Endothelial cell (in vitro differentiated cells): ENCODE measurements at regions not wholly inside any gene's neighbourhood (a gene's known extent, or its start where the extent isn't known, plus 50 kb on each side); places are given as distances from the start of the nearest gene placed in this dataset.

Experiments used
- DNase-seq: peaks from one replicate; pipeline ENCODE4 v3.0.0; 2021; ENCODE audit warnings: low spot score
- H3K27ac Mint-ChIP-seq: one replicate; pipeline ENCODE4 v1.8.0; 2021; ENCODE audit warnings: mixed read lengths, inconsistent platforms; ENCODE audit not compliant: unreplicated experiment
- H3K27me3 Mint-ChIP-seq: one replicate; pipeline ENCODE4 v1.8.0; 2021; ENCODE audit warnings: mild to moderate bottlenecking, moderate library complexity, mixed read lengths, inconsistent platforms; ENCODE audit not compliant: unreplicated experiment
- H3K36me3 Mint-ChIP-seq: one replicate; pipeline ENCODE4 v1.8.0; 2021; ENCODE audit warnings: mild to moderate bottlenecking, low read depth, mixed read lengths, inconsistent platforms; ENCODE audit not compliant: unreplicated experiment
- H3K4me1 Mint-ChIP-seq: one replicate; pipeline ENCODE4 v1.8.0; 2021; ENCODE audit warnings: mild to moderate bottlenecking, mixed read lengths, inconsistent platforms; ENCODE audit not compliant: unreplicated experiment
- H3K4me3 Mint-ChIP-seq: one replicate; pipeline ENCODE4 v1.8.0; 2021; ENCODE audit warnings: mild to moderate bottlenecking, mixed read lengths, inconsistent platforms; ENCODE audit not compliant: unreplicated experiment
- H3K9me3 Mint-ChIP-seq: one replicate; pipeline ENCODE4 v1.8.0; 2021; ENCODE audit warnings: mixed read lengths, inconsistent platforms; ENCODE audit not compliant: unreplicated experiment
- CTCF ChIP-seq: fragments of 200-600 bp; sonication (generic); IDR thresholded peaks from one replicate; pipeline ENCODE4 v1.5.0; 2021; ENCODE audit warnings: antibody characterized with exemption; ENCODE audit not compliant: unreplicated experiment

GRCh38 chr19:5260381-5260967 lies 80.1 kb downstream of the PTPRS start:
- peaks cover 26% of the 10 kb centered on the region for H3K36me3 Mint-ChIP-seq
- H3K4me1 Mint-ChIP-seq: peaks cover 8% of the 10 kb centered on the region
- no peak for DNase-seq
- no peaks in the 10 kb centered on the region for H3K9me3 Mint-ChIP-seq
- TF ChIP-seq CTCF: no peak
- no peak overlapping the region for H3K4me3 Mint-ChIP-seq
- H3K27ac Mint-ChIP-seq: peak overlapping the region; percentile 42
- peaks cover 9% of the 10 kb centered on the region for H3K27me3 Mint-ChIP-seq

GRCh38 chr19:5259750-5260149 lies 80.9 kb downstream of the PTPRS start:
- DNase-seq: no peak
- Mint-ChIP-seq H3K27ac (no peak overlapping the region), H3K27me3 (peaks cover 11% of the 10 kb centered on the region), H3K4me1 (peaks cover 8% of the 10 kb centered on the region), H3K9me3 (no peaks in the 10 kb centered on the region), H3K36me3 (peaks cover 33% of the 10 kb centered on the region), H3K4me3 (no peak overlapping the region)
- no peak for TF ChIP-seq CTCF

GRCh38 chr19:5257155-5258045 lies 83.2 kb downstream of the PTPRS start:
- Mint-ChIP-seq H3K4me1 (peaks cover 8% of the 10 kb centered on the region), H3K9me3 (no peaks in the 10 kb centered on the region), H3K36me3 (peaks cover 36% of the 10 kb centered on the region), H3K27me3 (peaks cover 7% of the 10 kb centered on the region), H3K27ac (no peak overlapping the region), H3K4me3 (no peak overlapping the region)
- no peak for DNase-seq
- no peak for TF ChIP-seq CTCF

GRCh38 chr19:5255602-5256231 lies 84.9 kb downstream of the PTPRS start:
- no peaks in the 10 kb centered on the region for H3K4me1 Mint-ChIP-seq
- DNase-seq: no peak
- peaks cover 36% of the 10 kb centered on the region for H3K36me3 Mint-ChIP-seq
- peak overlapping the region; percentile 32 for H3K27ac Mint-ChIP-seq
- H3K4me3 Mint-ChIP-seq: peak overlapping the region; percentile 16
- peaks cover 7% of the 10 kb centered on the region for H3K27me3 Mint-ChIP-seq
- H3K9me3 Mint-ChIP-seq: no peaks in the 10 kb centered on the region
- no peak for TF ChIP-seq CTCF
